HG03066 (cell line): ENCODE measurements at regions not wholly inside any gene's neighbourhood (a gene's known extent, or its start where the extent isn't known, plus 50 kb on each side); places are given as distances from the start of the nearest gene placed in this dataset.
"Not testable (repeated sequence)": the region's sequence is repeated elsewhere in the genome, so short reads cannot be mapped to it uniquely, and the experiment has no call there.

Source experiments
- ATAC-seq: cut with Tn5 transposase; IDR thresholded peaks from one replicate; pipeline ENCODE4 v1.9.1; 2021; ENCODE audit warnings: low read depth; ENCODE audit not compliant: unreplicated experiment

DNA sequence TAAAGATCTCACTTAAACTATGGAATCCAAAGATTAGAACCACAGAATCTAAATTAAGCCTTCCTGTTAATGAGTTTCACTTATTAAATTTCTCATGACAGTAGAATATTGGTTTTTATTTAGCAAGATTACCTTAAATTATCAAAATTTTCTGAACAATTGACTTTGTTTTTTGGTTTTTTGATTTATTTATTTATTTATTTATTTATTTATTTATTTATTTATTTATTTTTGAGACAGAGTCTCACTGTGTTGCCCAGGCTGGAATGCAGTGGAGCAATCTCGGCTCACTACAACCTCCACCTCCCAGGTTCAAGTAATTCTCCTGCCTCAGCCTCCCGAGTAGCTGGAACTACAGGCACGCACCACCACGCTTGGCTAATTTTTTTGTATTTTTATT is 538.6 kb downstream of the AMY1C start:
- ATAC-seq, result not testable (repeated sequence)

DNA sequence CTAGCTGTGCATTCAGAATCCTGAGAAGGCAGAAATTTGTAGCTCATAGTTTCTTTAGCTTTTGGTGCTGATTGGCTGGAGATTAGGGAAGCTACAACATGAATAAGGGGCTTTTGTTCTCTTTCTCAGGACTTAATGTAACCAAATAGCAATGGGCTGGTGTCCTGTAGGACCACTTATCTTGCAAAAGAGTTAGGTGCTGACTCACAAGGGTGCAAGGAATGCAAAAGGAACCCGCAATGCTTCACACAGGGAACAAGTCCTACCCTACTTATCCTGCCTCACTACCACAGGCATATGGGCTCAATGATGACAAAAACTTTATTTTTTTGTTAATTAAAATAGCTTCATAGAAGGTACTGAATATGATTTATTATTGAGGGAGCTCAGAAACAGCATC is 541.5 kb downstream of the AMY1C start:
- no peak for ATAC-seq

DNA sequence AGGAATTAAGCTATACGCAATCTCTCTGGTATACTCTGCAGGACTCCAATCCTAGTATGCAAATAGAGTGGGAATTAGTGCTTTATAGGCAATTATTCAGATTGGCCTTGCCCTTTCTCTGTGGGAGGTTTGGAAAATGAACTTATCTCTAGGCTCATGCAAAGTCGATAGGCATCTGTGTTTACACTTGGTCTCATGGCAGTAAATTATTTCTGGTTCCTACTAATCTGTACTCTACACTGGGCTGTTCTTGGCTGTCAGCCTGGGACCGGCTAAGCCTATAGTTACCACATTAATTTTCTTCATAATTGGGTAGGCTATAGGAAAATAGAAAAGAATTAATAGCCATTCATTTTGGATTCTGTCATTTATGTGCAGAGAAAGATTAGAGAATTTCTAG is 544.6 kb downstream of the AMY1C start:
- no peak for ATAC-seq

DNA sequence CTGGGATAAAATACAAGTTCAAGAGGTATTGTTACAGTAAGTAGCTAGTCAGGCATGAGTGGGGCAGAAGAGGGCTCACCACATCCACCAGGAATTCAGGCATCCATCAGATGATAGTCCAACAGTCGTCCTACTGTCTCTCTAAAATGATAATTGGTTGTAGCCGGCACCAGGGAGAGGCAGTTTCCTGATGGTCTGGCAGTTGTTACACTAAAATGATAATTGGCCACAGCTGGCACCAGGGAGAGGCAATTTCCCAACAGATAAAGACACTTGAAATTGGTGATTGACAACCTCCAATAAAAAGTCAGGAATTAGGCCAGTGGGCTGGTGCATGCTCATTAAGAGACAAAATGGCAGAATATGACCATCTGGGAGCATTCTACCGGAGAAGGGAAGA is 545.8 kb downstream of the AMY1C start:
- no peak for ATAC-seq

DNA sequence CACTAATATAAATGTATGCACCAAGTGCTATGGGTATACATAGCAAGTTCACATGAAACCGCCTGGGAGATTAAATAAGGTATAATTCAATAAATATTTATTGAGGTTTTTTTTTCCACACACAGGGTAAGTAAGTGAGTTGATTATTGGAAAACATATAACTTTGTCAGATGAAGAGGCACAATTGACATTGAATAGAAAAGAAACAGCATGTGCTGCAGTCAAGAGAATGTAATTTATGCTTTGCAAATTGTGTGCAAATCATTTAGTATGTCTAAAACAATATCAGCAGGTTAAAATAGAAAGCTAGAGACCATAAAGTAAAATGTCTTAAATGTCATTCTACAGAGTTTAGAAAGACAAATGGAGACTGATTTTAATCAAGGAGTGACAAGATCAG is 560.0 kb downstream of the AMY1C start:
- ATAC-seq, result no peak

DNA sequence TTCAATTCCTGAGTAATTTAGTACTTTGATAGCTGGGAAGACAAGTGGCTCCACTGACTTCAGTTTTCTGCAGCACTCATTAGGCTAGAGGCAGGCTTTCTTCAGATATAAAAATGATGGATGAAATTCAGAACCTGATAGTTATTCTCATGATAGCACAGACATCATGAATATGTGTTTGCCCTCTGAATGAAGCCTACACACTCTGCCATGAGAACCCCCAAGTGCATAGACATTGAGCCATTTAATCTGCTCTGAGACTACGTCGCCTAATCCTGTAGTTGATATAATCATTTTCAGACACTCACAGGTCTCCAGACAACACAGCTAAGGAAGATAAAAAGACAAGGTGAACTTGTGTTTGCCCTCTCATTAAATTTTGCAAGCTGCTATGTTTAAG is 566.1 kb downstream of the AMY1C start:
- no peak for ATAC-seq

DNA sequence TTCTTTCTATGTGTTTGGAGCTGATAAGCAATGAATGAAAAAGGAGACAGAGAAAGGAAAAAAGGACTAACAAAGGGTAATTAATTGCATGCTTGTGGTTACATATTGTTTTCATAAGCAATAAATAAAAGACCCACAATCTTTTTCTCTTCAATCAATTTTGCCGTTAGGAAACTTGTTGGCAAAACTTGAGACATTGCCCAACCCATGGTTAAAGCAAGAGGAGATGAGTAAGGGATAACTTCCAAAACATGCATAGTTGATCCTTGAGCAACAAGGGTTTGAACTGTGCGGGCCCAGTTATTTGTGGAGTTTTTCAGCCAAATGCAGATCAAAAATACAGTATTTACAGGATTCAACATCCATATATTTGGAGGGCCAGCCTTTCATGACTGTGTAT is 572.4 kb downstream of the AMY1C start:
- ATAC-seq, result no peak

DNA sequence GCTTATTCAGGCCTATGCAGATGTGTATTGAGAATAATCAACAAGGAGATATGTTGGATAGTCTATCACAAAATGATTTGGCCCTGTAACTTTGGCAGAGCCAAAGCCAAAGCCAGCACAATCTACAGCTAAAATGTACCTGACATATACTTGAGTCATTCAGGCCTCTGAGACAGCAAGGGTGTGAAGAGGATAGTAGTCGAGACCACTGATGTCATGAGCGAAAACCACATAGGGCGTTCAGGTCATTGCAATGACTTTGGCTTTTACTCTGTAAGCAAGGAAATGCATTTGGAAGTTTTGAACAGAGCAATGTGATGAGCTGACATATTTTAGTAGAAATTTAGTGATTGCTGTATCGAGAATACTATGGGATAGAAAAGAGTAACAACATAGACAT is 579.6 kb downstream of the AMY1C start:
- no peak for ATAC-seq

DNA sequence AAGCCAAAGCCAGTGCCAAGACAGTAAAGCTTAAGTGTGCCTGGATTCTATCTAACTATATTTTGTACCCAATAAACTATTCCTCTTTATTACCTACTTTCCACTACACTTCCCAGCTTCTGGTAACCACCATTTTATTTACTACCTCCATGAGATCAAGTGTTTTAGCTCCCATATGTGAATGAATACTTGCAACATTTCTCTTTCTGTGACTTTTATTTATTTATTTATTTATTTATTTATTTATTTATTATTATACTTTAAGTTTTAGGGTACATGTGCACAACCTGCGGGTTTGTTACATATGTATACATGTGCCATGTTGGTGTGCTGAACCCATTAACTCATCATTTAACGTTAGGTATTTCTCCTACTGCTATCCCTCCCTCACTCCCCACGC is 582.1 kb downstream of the AMY1C start:
- ATAC-seq, result no peak

DNA sequence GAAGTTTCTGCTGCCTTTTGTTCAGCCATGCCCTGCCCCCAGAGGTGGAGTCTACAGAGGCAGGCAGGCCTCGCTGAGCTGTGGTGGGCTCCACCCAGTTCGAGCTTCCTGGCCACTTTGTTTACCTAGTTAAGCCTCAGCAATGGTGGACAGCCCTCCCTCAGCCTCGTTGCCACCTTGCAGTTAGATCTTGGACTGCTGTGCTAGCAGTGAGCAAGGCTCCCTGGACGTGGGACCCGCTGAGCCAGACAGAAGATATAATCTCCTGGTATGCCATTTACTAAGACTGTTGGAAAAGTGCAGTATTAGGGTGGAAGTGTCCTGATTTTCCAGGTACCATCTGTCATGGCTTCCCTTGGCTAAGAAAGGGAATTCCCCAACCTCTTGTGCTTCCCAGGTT is 588.2 kb downstream of the AMY1C start:
- not testable (repeated sequence) for ATAC-seq

DNA sequence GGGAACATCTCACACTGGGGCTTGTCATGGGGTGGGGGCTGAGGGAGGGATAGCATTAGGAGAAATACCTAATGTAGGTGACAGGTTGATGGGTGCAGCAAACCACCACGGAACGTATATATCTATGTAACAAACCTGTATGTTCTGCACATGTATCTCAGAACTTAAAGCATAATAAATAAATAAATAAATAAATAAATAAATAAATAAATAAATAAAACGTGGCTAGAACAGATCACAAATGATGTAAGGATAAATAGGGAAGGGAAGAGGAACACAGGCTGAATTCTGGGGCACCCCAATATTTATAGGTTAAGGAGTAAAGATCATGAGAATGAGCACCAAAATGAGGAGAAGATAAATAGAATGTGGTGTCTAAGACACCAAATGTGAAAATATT is 592.2 kb downstream of the AMY1C start:
- no peak for ATAC-seq

DNA sequence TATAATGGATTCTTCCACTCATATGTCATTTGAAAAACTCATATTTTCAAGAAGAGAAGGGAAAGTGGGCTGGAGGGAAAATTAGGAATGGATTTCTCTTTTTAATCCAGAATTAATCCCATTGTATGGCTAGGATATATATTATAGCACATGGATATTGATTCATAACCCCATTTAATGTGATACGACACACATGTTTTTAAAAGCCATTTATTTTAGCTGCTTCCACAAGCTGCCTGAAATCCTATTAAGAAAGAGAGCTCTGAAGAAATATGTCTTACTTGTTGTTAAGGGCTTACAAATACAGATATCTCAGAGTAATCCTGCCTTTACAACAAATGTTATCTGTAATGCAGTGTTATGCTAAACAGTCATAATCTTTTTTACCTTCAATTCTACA is 598.6 kb downstream of the AMY1C start:
- ATAC-seq, result no peak

DNA sequence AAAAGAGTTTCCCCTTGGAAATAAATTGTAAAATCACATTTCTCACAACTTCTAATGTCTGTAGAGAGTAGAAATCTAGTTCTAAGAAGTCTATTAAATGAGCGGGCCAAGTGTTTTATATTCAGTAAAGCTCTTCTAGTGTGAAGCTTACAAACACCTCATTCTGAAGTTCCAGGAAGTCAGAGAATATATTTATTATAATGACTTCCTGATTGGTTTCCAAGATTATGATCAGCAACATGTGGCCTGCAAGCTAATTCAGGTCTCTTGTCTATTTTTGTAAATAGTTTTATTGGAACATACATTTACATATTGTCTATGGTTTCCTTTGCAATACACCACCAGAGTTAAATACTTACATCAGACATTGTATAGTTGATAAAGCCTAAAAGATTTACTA is 603.9 kb downstream of the AMY1C start:
- no peak for ATAC-seq

DNA sequence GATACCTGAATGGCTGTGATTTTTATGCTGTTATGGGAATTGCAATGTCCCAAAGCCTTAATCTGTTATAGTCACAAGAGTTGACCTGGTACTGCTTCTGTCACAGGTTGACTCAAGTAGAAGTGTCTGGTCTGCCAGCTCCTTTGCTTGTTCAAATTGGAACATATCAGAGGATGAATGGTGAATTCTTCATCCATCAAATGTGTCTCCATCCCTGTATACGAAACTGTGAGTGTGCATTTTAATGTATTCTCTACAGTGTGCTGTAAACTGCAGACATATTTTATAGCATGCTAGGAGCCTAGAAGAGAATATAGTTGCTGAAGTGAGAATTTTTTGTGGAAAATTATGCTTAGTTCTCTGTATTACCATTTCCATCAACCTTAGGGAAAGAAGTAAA is 608.4 kb downstream of the AMY1C start:
- ATAC-seq, result no peak

DNA sequence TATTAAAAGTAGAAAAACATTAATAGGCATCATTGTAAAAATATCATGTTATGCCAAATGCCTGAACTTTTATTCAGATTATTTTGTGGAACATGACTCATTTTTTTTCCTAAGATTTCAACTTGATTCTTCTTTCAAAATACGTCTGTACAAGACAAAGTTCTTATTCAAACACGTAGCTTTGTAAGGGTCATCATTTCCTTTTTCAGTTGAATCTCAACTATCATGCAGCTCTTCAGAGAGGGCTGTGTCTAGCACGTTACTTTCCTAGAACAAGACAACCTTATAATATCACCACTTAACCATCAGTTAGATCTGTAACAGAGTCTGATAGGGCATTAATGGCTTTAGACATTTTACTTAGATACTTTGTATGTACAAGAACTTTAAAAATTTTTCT is 608.9 kb downstream of the AMY1C start:
- no peak for ATAC-seq

DNA sequence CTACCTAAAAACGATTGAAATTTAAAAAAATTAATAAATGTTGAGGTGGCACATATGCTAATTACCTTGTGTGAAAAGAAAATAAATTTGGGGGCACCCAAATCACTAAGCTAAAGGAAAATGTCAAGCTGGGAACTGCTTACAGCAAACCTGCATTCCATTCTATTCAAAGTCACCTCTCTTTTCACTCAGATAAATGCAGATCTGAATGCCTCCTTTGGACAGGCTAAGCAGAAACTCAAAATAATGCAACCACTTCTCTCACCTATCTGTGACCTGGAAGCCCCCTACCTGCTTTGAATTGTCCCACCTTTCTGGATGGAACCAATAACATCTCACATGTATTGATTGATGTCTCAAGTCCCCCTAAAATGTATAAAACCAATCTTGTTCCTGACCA is 628.7 kb downstream of the AMY1C start:
- no peak for ATAC-seq

DNA sequence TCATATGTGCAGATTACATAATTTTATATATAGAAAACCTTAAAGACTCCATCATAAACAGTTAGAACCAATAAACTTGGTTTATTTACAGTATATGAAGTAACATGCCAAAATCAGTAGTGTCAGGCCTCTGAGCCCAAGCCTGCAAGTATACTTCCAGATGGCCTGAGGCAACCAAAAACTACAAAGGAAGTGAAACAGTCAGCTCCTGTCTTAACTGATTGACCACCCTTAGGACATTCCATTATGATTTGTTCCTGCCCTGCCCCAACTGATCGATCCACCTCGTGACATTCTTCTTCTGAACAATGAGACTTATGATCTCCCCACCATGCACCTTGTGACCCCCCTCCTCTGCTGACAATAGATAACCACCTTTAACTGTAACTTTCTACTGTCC is 630.3 kb downstream of the AMY1C start:
- no peak for ATAC-seq

DNA sequence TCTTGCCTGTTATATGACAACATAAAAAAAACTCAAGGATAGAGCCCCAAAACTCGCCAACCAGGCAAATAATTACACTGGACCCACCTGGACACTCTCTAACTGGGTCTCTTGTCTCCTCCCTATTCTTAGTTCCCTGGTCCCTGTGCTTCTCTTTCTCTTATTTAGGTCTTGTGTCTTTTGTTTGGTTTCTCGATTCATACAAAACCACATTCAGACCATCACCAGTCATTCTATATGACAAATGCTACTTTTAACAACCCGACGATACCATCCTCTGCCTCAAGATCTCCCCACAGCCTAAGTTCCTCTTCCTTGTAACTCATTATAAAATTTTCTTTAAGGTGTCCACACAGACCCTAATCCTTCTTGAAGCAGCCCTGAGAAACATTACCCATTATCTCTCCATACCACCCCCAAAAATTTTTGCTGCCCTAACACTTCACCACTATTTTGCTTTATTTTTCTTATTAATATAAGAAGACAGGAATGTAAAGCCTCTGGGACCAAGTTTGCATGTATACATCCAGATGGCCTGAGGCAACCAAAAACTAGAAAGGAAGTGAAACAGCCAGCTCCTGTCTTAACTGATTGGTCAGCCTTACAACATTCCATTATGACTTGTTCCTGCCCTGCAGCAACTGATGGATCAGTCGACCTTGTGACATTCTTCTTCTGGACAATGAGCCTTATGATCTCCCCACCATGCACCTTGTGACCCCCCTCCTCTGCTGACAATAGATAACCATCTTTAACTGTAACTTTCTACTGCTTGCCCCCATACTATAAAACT is 638.2 kb downstream of the AMY1C start:
- no peak for ATAC-seq

DNA sequence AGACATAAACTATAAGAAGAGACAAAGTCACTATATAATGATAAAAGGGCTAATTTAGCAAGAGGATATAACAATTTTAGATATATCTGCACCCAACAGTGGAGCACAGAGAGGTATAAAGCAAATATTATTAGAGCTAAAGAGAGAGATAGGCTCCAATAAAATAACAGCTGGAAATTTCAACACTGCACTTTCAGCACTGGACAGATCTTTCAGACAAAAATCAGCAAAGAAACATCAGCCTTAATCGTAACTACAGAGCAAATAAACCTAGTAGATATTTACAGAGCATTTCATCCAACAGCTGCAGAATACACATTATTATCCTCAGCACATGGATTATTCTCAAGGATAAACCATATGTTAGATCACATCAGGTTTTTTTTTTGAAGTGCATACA is 642.9 kb downstream of the AMY1C start:
- no peak for ATAC-seq

DNA sequence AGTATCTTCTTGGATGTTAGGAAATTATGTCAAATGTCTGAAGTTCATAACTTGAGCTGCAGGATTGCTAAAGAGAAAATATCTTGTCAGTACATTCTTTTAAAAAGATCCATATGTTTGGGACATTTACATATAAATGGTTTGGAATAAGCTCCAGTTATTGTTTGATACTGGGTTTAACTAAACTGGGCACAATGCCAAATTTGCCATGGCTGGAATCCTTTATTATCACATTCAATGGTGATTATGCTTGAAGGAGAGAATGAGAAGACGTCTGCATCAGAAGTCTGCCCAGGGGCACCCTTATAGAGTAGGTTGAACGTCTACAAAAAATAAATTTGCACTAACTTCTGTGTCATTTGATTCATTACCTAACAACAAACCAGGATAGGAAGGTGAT is 652.5 kb downstream of the AMY1C start:
- ATAC-seq, result no peak

DNA sequence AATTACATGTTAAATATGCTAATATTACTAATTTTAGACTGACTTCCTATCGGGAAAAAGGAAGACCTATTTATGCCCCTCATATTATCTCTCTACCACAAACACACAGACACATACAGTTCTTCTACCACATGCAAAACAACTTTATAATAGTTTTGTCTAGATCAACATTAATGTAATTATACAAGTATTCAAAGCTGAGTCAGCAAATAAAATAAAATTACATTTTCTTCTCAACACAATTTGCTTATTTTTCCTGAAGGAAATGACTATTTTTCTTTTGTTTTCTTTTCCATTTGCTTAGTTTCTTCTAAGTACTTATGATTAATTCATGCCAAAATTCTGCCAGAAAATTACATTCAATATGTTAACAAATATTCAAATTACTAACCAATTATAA is 654.2 kb downstream of the AMY1C start:
- no peak for ATAC-seq

DNA sequence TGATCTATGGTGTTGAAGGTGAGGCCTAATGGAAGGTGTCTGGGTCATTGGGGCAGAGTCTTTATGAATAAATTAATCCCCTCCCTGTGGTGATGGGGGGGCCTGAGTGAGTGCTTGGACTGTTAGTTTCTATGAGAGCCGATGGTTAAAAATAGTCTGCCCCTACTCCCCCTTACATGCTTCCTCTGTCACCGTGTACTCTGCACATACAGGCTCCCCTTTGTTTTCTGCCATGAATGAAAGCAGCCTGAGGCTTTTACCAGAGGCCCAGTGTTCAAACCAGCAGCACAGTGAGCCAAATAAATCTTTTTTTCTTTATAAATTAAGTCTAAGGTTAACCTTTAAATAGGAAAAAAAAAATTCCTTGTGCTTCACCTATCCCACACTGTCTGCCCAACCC is 657.0 kb downstream of the AMY1C start:
- no peak for ATAC-seq

DNA sequence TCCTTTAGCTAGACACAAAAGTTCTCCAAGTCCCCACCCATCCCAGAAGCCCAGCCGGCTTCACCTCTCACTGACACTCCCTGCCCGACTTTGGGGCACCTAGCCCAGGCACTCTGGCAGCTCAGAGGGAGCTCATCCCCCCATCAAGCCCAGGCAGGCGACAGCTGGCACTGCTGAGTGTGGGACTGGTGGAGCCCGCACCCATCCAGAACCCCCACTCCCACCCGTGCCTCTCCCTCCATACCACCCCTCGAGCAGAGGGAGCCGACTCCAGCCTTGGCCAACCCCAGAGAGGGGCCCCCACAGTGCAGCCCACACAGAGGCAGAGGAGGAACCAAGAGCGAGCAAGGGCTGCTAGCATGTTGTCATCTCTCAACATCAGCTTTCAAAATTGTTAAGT is 658.6 kb downstream of the AMY1C start:
- ATAC-seq, result no peak
